ENCODE measurements at regions not wholly inside any gene's neighbourhood (a gene's known extent, or its start where the extent isn't known, plus 50 kb on each side); places are given as distances from the start of the nearest gene placed in this dataset.
A peak's percentile ranks its signal among the peaks of the same experiment; 100 is the strongest.

DNA sequence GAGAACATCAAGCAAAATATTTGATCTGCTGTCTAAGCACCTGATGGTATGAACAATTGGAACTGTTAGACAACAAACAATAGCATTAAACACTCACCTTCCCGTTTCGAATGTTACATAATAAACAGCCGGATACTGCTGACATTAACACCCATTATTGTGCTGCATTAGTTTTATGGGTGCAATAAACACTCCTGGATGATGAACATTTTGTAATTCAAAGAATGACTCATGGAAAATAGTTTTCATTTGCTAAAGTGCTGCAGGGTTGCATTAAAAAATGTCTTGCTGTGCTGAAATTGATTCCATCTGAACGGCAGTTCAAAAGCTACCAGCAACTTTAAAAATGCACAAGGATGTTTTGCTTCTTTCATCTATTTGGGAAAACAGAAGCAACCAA, 100.8 kb upstream of the SORBS2 start:
- TF ChIP-seq, protein P1, sequence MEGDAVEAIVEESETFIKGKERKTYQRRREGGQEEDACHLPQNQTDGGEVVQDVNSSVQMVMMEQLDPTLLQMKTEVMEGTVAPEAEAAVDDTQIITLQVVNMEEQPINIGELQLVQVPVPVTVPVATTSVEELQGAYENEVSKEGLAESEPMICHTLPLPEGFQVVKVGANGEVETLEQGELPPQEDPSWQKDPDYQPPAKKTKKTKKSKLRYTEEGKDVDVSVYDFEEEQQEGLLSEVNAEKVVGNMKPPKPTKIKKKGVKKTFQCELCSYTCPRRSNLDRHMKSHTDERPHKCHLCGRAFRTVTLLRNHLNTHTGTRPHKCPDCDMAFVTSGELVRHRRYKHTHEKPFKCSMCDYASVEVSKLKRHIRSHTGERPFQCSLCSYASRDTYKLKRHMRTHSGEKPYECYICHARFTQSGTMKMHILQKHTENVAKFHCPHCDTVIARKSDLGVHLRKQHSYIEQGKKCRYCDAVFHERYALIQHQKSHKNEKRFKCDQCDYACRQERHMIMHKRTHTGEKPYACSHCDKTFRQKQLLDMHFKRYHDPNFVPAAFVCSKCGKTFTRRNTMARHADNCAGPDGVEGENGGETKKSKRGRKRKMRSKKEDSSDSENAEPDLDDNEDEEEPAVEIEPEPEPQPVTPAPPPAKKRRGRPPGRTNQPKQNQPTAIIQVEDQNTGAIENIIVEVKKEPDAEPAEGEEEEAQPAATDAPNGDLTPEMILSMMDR (conservative IDR thresholded peaks at IDR 0.05; ENCODE audit: low read length): no peak
- peak; percentile 54 for DNase-seq (ENCODE audit: low read depth)
- no peak overlapping the region for H3K4me3 ChIP-seq (ENCODE audit: low read length)

DNA sequence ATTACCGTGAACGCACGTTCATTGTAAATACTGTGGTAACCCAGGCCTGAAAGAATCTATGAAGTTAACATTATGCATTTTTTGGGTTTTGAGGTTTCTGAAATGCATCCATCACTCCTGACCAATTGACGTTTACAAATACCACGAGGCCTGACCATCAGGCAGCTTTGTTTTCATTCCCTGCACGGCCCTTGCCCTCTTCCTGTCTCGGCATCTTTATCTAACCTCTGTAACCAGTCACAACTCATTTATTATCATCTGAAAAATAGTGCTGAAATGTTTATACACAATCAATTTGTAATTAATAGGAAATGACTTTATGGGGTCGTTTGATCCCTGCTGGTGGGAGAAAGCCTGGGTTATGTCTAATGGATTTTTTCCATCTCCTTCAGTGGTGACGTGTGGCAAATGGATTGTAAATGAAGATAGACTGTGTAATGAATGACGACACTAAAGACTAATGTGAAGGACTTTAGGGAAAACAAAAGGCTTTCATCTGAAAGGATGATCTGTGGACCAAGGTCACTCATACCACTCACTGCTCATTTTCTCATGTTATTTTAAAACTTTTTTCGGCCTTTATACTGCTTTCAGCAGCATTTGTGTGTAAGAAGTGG, 102.7 kb upstream of the SORBS2 start:
- TF ChIP-seq, protein P1 (conservative IDR thresholded peaks at IDR 0.05; ENCODE audit: low read length): no peak
- DNase-seq (ENCODE audit: low read depth): peak; percentile 72
- no peak overlapping the region for H3K4me3 ChIP-seq (ENCODE audit: low read length)

DNA sequence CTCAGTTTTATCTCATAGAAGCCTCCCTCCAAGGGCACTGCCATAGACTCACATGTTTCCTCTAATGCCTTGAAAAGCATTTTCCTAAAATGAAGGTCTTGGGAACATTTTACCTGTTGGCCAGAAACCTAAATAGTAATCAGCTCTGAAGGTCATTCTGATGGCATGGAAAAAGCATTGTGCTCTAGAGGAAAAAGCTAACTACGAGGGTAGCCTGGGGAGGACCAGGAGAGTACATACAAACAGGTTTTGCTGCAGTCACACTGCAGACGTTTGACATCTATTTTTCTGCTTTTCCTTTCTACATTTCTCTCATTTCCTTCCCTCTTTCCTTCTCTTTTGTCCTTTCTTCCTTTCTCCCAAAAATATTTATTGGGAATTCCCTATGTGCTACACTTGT, 103.3 kb upstream of the SORBS2 start:
- DNase-seq (ENCODE audit: low read depth): no peak
- TF ChIP-seq, protein P1 (conservative IDR thresholded peaks at IDR 0.05; ENCODE audit: low read length): no peak
- H3K4me3 ChIP-seq (ENCODE audit: low read length): no peak overlapping the region

- TF ChIP-seq, protein P1 (conservative IDR thresholded peaks at IDR 0.05; ENCODE audit: low read length): no peak
- no peak overlapping the region for H3K4me3 ChIP-seq (ENCODE audit: low read length)
- DNase-seq (ENCODE audit: low read depth): no peak
Observed at GRCh38 chr4:185915817-185916216, 103.8 kb upstream of the SORBS2 start.

DNA sequence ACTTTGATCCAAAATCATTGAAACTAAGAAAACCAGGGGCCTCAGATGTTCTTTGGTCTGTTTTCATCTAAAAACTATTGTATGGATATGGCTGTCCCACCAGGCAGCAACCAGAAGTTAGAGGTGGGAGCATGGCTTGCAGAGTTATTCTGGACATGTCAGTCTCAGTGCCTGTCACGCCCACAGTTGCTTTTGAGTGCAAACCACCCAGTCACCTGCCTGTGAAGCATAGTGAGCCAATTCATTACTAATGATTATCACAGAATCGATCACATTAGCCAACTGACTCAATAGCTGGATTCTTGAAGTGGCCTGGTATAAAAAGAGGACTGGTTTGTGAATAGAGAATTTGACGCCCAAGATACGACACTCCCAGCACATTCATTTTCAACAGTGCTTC, 104.2 kb upstream of the SORBS2 start:
- H3K4me3 ChIP-seq (ENCODE audit: low read length): no peak overlapping the region
- TF ChIP-seq, protein P1 (conservative IDR thresholded peaks at IDR 0.05; ENCODE audit: low read length): no peak
- DNase-seq (ENCODE audit: low read depth): no peak

DNA sequence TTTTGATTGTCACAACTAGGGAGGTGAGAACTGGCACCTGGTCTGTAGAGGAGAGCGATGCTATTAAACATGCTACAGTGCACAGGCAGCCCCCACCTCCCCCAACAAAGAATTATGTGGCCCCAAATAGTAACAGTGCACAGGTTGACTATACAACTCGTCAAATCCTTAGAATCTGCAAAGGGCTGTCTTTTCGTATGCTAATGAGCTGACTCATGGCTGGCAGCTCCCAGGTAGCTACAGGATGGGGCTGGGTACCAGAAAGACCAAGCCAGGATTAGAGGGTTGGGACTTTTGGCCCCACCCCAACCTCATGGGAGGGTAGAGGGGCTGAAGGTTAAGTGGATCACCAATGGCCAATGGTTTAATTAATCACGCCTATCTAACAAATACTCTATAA, 104.7 kb upstream of the SORBS2 start:
- no peak for DNase-seq (ENCODE audit: low read depth)
- no peak overlapping the region for H3K4me3 ChIP-seq (ENCODE audit: low read length)
- TF ChIP-seq, protein P1 (conservative IDR thresholded peaks at IDR 0.05; ENCODE audit: low read length): no peak

GRCh38 chr4:185919107-185919506, 107.1 kb upstream of the SORBS2 start:
- TF ChIP-seq, protein P1 (conservative IDR thresholded peaks at IDR 0.05; ENCODE audit: low read length): no peak
- DNase-seq (ENCODE audit: low read depth): no peak
- no peak overlapping the region for H3K4me3 ChIP-seq (ENCODE audit: low read length)
